D341Med (cell line): ENCODE measurements at regions not wholly inside any gene's neighbourhood (a gene's known extent, or its start where the extent isn't known, plus 50 kb on each side); places are given as distances from the start of the nearest gene placed in this dataset.
"Not testable (repeated sequence)": the region's sequence is repeated elsewhere in the genome, so short reads cannot be mapped to it uniquely, and the experiment has no call there.

Source experiments
- DNase-seq: peaks from one replicate; pipeline ENCODE4 v3.0.0; 2012; ENCODE audit warnings: low spot score

- not testable (repeated sequence) for DNase-seq
Observed at GRCh38 chr5:29451004-29451403, 1742.5 kb upstream of the CDH6 start.

DNA sequence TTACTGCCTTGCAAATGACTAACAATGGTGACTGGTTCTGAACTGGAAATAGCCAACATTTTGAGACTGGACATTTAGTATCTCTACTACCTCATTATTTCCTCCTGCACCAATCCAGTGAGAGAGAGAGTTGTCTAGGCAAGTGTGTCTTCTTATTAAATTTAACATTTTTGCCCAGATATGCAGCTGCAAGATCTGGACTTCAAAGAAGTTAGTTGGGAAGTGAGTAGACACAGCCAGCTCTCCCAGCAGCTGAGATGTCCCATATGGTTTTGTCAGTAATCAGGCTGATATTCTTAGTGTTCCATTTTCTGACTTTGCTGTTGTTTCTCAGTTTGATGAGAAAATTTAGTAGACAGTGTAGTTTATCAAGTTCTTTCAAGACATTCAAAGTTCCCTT is 1778.8 kb upstream of the CDH6 start:
- DNase-seq = no peak

DNA sequence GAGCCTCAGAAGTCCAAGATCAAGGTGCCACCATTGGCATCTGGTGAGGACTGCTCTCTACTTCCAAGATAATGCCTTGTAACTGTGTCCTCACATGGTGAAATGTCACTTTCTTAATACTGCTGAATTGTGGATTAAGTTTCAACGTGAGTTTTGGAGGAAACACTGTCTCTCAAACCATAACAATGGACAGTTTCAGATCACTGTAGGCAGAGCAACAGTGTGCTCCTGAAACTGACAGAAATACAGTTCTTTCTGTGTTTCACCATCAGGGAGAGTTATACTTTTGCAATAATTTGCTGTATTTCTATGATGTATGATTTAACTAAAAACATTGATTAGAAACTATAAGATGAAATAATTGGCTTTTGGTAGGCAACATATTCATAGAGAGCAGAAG is 1780.5 kb upstream of the CDH6 start:
- no peak for DNase-seq

DNA sequence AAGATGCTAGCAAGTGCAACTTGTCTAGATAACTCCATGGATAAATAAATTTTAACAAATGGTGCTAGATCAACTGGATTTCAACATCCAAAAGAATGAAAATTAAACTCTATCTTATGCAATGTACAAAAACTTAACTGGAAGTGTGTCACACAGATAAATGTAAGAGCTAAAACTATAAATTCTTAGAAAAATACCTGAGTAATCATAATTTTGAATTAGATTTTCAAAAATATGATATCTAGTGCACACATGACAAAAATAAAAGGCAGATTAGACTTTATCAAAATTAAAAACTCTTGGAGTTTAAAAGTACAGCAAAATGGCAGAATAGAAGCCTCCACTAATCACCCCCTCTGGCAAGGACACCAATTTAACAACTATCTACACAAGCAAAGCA is 1791.2 kb upstream of the CDH6 start:
- no peak for DNase-seq

- DNase-seq = no peak
Observed at GRCh38 chr5:29389993-29390392, 1803.5 kb upstream of the CDH6 start.

GRCh38 chr5:29387384-29387783 is 1806.1 kb upstream of the CDH6 start:
- no peak for DNase-seq

GRCh38 chr5:29382780-29383179 is 1810.7 kb upstream of the CDH6 start:
- no peak for DNase-seq

GRCh38 chr5:29380029-29380428 is 1813.5 kb upstream of the CDH6 start:
- DNase-seq = no peak

DNA sequence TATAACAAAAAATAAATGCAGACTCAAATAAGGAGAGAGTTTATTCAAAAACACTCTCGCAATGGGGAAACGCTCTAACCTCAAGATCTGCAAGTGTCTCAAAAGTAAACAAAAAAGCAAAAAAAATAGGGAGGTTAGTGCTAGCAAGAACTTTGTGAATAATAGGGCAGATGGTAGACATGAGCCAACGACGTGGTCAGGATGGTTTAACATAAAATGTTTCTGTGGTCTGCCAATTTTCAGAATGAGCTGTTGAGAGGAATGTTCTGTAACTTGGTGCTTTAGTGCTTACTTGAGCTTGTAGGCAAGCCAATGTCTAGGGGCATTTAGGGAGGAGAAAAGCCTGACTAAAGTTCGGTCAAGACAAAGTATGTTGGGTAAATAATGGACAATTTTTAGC is 1813.9 kb upstream of the CDH6 start:
- DNase-seq = no peak

DNA sequence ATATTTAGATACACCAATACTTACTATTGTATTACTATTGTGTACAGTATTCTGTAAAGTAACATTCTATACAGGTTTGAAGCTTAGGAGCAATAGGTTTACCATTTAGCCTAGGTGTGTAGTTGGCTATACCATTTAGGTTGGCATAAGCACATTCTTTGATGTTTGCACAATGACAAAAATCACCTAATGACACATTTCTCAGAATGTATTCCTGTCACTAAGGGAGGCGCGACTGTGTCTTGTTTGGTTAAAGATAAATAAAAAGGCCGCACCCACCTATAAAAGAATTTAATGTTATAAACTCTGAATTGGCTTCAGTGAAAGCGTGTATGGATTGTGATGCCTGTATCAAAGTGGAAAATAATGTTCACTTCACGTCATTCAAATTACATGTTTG is 1815.4 kb upstream of the CDH6 start:
- no peak for DNase-seq

GRCh38 chr5:29370248-29370647 is 1823.2 kb upstream of the CDH6 start:
- no peak for DNase-seq

DNA sequence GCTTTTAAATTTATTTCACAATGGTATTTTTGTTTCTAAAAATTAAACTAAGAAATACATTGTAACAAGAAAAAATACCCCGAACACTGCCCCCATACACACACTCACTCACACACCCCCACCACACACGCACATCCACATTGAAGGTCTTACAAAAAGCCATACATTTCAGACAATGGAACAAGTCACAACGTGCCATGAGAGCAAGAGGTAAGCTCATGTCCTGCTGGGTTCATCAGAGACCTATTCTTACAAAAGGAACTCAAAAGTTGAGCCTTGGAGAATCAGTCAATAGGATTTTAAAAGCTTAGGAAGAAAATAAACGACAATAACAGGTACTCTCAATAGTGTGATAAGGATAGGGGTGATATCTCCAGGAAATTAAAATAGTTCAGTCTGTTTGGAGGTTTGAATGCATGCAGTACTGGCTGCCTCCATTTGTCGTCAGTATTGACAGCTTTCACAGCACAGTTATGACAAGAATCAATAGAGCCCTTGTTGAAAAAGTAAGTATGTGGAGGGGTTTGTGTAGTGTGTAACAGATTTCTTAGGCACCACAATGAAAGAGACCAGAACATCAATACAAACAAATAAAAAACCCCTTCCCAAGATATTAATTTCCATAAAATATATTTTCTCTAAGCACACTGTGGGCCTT is 1826.2 kb upstream of the CDH6 start:
- no peak for DNase-seq

DNA sequence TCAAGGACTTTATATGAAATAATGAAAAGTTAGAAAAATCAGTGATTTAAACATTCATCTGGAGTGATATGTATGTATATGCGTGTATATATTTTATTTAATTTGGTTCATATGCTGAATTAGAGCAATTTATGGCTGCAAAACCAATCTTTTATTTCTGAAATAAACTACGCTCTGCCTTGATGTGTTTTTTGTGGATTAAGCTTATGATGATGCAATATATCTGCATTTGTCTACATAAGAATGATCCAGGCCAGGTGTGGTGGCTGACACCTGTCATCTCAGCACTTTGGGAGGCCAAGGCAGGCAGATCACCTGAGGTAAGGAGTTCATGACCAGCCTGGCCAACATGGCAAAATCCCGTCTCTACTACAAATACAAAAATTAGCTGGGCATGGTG is 1842.3 kb upstream of the CDH6 start:
- no peak for DNase-seq

- no peak for DNase-seq
Observed at GRCh38 chr5:29337030-29337429, 1856.5 kb upstream of the CDH6 start.

DNA sequence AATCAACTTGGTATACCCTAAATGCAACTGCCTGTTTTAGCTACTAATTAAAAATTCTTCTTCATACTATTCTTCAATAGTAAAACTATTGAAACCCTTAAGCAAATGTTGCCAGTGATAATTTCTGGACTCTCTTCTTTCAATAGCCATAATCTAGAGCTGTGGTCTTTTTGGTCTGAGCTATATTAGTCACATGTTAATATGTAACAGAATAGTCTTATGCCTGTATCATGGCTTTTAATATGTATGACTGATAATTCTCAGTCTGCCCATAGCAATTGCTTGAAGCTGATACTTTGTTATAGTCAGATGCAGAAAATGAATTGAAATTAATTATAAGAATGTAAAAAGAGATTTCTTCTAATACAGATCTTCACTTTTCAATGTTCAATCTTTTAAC is 1871.9 kb upstream of the CDH6 start:
- DNase-seq = no peak

DNA sequence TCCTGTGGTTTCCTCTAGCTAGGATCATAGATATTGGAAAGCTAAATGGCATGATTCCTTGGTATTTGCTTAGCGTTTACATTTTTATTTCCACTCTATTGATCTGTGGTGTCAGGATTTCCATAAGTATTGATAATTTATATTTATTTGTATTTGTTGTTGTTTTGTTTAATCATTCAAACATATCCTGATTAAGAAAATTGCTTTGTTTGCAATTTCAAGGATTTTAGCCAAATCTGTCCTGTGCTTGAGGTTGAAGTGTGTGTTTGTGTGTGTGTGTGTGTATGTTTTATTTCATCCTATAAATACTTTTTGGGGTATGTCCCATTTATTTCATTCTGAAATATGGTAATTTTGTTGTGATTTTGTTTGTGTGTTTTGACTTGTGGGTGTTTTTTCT is 1884.1 kb upstream of the CDH6 start:
- DNase-seq = no peak

DNA sequence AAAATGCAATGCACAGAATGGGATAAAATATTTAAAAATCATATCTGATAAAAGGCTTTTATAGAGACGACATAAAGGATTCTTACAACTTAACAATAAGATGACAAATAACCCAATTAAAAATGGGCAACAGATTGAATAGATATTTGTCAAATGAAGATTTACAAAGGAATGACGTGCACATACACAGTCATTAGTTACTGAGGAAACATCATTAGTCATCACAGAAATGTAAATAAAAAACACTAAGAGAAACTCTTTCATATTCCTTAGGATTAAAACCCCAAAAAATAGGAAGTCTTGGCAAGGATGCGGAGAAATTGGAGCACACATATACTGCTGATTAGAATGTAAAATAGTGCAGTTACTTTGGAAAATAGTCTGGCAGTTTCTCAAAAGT is 1886.0 kb upstream of the CDH6 start:
- DNase-seq = no peak

GRCh38 chr5:29304545-29304944 is 1888.9 kb upstream of the CDH6 start:
- no peak for DNase-seq

- no peak for DNase-seq
Observed at GRCh38 chr5:29296548-29296947, 1896.9 kb upstream of the CDH6 start.

DNA sequence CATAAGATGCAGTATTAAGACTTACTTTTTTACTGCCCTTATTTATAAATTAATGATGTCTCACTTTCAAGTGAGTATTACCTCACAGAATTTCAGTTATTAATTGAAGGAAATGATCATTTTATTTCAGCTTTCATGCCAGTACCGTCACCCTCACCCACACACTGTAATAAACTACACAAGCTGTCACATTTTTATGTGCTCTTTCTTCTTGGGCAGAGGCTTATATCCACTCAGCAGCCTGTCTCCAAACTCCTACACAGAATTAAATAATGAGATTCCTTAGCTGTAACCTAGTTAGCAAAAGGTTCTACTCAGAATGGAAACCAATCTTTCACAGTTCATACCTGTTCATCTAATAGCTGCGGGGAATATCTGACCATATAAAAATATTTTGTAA is 1915.8 kb upstream of the CDH6 start:
- no peak for DNase-seq

GRCh38 chr5:29276371-29276770 is 1917.1 kb upstream of the CDH6 start:
- DNase-seq = no peak

GRCh38 chr5:29263915-29264351 is 1929.6 kb upstream of the CDH6 start:
- no peak for DNase-seq

- no peak for DNase-seq
Observed at GRCh38 chr5:29262339-29263123, 1931.0 kb upstream of the CDH6 start.

- DNase-seq = no peak
Observed at GRCh38 chr5:29261213-29261612, 1932.3 kb upstream of the CDH6 start.
